Islet precursor cell (in vitro differentiated cells): ENCODE measurements at regions not wholly inside any gene's neighbourhood (a gene's known extent, or its start where the extent isn't known, plus 50 kb on each side); places are given as distances from the start of the nearest gene placed in this dataset.
"Not testable (repeated sequence)": the region's sequence is repeated elsewhere in the genome, so short reads cannot be mapped to it uniquely, and the experiment has no call there.

ENCODE experiments used
- DNase-seq: peaks from one replicate; pipeline ENCODE4 v3.0.0-alpha.2; 2018

- DNase-seq, result no peak
Measured at GRCh38 chr13:83825676-83826075, 56.6 kb downstream of the SLITRK1 start.

GRCh38 chr13:83824560-83824959 lies 57.7 kb downstream of the SLITRK1 start:
- peak; percentile 63 for DNase-seq

- no peak for DNase-seq
Measured at GRCh38 chr13:83824120-83824519, 58.2 kb downstream of the SLITRK1 start.

GRCh38 chr13:83819611-83820010 lies 62.7 kb downstream of the SLITRK1 start:
- DNase-seq, result no peak

- no peak for DNase-seq
Measured at GRCh38 chr13:83819156-83819555, 63.1 kb downstream of the SLITRK1 start.

GRCh38 chr13:83816081-83816480 lies 66.2 kb downstream of the SLITRK1 start:
- DNase-seq, result no peak

GRCh38 chr13:83815598-83815997 lies 66.7 kb downstream of the SLITRK1 start:
- DNase-seq, result no peak

GRCh38 chr13:83810136-83810535 lies 72.1 kb downstream of the SLITRK1 start:
- DNase-seq, result no peak

- no peak for DNase-seq
Measured at GRCh38 chr13:83804356-83804962, 77.8 kb downstream of the SLITRK1 start.

- no peak for DNase-seq
Measured at GRCh38 chr13:83798731-83799130, 83.5 kb downstream of the SLITRK1 start.

- DNase-seq, result no peak
Measured at GRCh38 chr13:83796364-83796763, 85.9 kb downstream of the SLITRK1 start.

GRCh38 chr13:83794583-83794982 lies 87.7 kb downstream of the SLITRK1 start:
- DNase-seq, result no peak

GRCh38 chr13:83780227-83780626 lies 102.0 kb downstream of the SLITRK1 start:
- peak; percentile 59 for DNase-seq

GRCh38 chr13:83773961-83774360 lies 108.3 kb downstream of the SLITRK1 start:
- no peak for DNase-seq

GRCh38 chr13:83765796-83766195 lies 116.5 kb downstream of the SLITRK1 start:
- DNase-seq, result no peak

GRCh38 chr13:83761631-83762030 lies 120.6 kb downstream of the SLITRK1 start:
- DNase-seq, result no peak

GRCh38 chr13:83755210-83755609 lies 127.1 kb downstream of the SLITRK1 start:
- DNase-seq, result not testable (repeated sequence)

- no peak for DNase-seq
Measured at GRCh38 chr13:83753912-83754624, 128.2 kb downstream of the SLITRK1 start.

- DNase-seq, result no peak
Measured at GRCh38 chr13:83752141-83752540, 130.1 kb downstream of the SLITRK1 start.

GRCh38 chr13:83740622-83741021 lies 141.7 kb downstream of the SLITRK1 start:
- DNase-seq, result no peak

GRCh38 chr13:83738407-83738806 lies 143.9 kb downstream of the SLITRK1 start:
- no peak for DNase-seq

GRCh38 chr13:83733293-83733692 lies 149.0 kb downstream of the SLITRK1 start:
- no peak for DNase-seq

GRCh38 chr13:83732755-83733154 lies 149.5 kb downstream of the SLITRK1 start:
- no peak for DNase-seq

GRCh38 chr13:83731113-83731512 lies 151.2 kb downstream of the SLITRK1 start:
- no peak for DNase-seq

- no peak for DNase-seq
Measured at GRCh38 chr13:83730674-83731073, 151.6 kb downstream of the SLITRK1 start.
